ENCODE measurements at regions not wholly inside any gene's neighbourhood (a gene's known extent, or its start where the extent isn't known, plus 50 kb on each side); places are given as distances from the start of the nearest gene placed in this dataset.

DNA sequence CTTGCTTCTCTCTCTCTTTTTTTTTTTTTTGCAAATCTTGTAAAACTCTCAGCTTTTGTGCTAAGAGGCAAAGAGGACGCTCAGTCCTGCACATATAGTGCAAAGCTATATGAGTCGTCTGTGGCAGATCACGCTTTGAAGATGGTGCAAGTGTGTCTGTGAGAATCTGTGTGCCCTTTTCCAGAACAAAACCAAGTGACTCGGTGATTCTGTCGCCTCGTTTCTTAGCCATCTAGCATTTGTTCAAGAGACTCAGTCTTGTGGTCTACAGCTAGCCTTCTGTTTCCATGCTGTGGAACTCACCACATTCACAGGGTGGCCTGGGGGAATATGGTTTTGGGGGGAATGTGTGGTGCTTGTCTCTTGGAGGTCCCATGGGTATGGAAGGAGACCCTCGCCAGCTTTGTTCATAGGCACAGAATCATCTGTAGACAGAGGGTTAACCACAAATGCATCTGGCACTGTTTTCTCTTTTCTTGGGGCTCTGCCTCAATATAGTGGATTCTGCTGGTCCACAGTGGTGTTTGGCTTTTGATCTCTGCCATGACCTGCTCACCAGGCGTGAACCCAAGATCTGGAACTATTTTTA, 82.1 kb downstream of the C9orf152 start:
- TF ChIP-seq BHLHE40 (IDR thresholded peaks at IDR 0.05; ENCODE audit: low read depth, low read length) (no peak), FOXS1 (CRISPR knock-in tag; IDR thresholded peaks at IDR 0.05) (no peak), EP300 (IDR thresholded peaks at IDR 0.05) (no peak), HOXB5 (CRISPR knock-in tag; IDR thresholded peaks at IDR 0.05) (no peak), BCL3 (IDR thresholded peaks at IDR 0.05) (no peak), TFCP2L1 (CRISPR knock-in tag; IDR thresholded peaks at IDR 0.05) (no peak), ZNF302 (CRISPR knock-in tag; IDR thresholded peaks at IDR 0.05) (no peak), ZC3H11A (IDR thresholded peaks at IDR 0.05) (no peak), MAFK (IDR thresholded peaks at IDR 0.05; ENCODE audit: partially characterized antibody) (no peak), POLR2AphosphoS2 (conservative IDR thresholded peaks at IDR 0.05; ENCODE audit: low read length) (no peak), RNF2 (IDR thresholded peaks at IDR 0.05; ENCODE audit: borderline replicate concordance, low read depth) (no peak), KDM1A (IDR thresholded peaks at IDR 0.05; ENCODE audit: low read depth) (no peak), NR3C1 (IDR thresholded peaks at IDR 0.05) (no peak), HOXB13 (CRISPR knock-in tag; IDR thresholded peaks at IDR 0.05; ENCODE audit: low read depth) (no peak), RFX5 (IDR thresholded peaks at IDR 0.05) (no peak), HOXA7 (CRISPR knock-in tag; IDR thresholded peaks at IDR 0.05) (no peak), TP53 (CRISPR knock-in tag; IDR thresholded peaks at IDR 0.05) (no peak)
- TF ChIP-seq, protein P1, sequence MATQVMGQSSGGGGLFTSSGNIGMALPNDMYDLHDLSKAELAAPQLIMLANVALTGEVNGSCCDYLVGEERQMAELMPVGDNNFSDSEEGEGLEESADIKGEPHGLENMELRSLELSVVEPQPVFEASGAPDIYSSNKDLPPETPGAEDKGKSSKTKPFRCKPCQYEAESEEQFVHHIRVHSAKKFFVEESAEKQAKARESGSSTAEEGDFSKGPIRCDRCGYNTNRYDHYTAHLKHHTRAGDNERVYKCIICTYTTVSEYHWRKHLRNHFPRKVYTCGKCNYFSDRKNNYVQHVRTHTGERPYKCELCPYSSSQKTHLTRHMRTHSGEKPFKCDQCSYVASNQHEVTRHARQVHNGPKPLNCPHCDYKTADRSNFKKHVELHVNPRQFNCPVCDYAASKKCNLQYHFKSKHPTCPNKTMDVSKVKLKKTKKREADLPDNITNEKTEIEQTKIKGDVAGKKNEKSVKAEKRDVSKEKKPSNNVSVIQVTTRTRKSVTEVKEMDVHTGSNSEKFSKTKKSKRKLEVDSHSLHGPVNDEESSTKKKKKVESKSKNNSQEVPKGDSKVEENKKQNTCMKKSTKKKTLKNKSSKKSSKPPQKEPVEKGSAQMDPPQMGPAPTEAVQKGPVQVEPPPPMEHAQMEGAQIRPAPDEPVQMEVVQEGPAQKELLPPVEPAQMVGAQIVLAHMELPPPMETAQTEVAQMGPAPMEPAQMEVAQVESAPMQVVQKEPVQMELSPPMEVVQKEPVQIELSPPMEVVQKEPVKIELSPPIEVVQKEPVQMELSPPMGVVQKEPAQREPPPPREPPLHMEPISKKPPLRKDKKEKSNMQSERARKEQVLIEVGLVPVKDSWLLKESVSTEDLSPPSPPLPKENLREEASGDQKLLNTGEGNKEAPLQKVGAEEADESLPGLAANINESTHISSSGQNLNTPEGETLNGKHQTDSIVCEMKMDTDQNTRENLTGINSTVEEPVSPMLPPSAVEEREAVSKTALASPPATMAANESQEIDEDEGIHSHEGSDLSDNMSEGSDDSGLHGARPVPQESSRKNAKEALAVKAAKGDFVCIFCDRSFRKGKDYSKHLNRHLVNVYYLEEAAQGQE (IDR thresholded peaks at IDR 0.05) = no peak
- peak overlapping the region; percentile 23; the same call in 2 of the 3 replicates for H3K4me3 ChIP-seq

GRCh38 chr9:110126499-110126941, 81.4 kb downstream of the C9orf152 start:
- Histone ChIP-seq H3K9me3 (no peaks in the 10 kb centered on the region), H3K4me1 (peaks cover 58% of the 10 kb centered on the region), H3K27ac (peak overlapping the region; percentile 67 to 81; a peak in 4 of 6 replicates), H3K4me3 (no peak overlapping the region; the same call in 2 of the 3 replicates), H3K4me2 (peak overlapping the region; percentile 68)
- ChIA-PET POLR2A (no interaction called here), CTCF (interaction anchor here (0.6 to 1.6 kb wide), 11 partner anchors 9 to 223 kb away, joined by 3 to 5 read pairs (median 3); no protein-coding TSS in a partner anchor)
- WGBS (ENCODE audit: missing lambda C conversion rate) = 93% methylated on average over 7 of the region's 7 CpGs
- TF ChIP-seq EP300 (IDR thresholded peaks at IDR 0.05) = no peak
- TF ChIP-seq ZC3H11A (IDR thresholded peaks at IDR 0.05) = no peak
- no peak for TF ChIP-seq RFX5 (IDR thresholded peaks at IDR 0.05)
- no peak for TF ChIP-seq JUNB (IDR thresholded peaks at IDR 0.05)
- no peak for TF ChIP-seq SREBF2 (IDR thresholded peaks at IDR 0.05)
- no peak for TF ChIP-seq BHLHE40 (IDR thresholded peaks at IDR 0.05; ENCODE audit: low read depth, low read length)
- FAIRE-seq = no peak
- ATAC-seq = no peak
- DNase-seq (ENCODE audit: low read depth in 1 of 2, low spot score in 1 of 2) = no peak

More for the DNA sequence above, 82.1 kb downstream of the C9orf152 start:
- Histone ChIP-seq H3K4me1 (peaks cover 51% of the 10 kb centered on the region), H3K4me2 (peak overlapping the region; percentile 68), H3K9me3 (no peaks in the 10 kb centered on the region), H3K27ac (peak overlapping the region; percentile 67 to 81)
- no peak for DNase-seq (ENCODE audit: low read depth in 1 of 2, low spot score in 1 of 2)
- no peak; a peak in 1 of 6 replicates for ATAC-seq
- CTCF ChIA-PET = interaction anchor here (0.6 to 1.6 kb wide), 11 partner anchors 9 to 222 kb away, joined by 3 to 7 read pairs (median 4); no protein-coding TSS in a partner anchor
- 80% methylated on average over 8 of the region's 8 CpGs for WGBS (ENCODE audit: missing lambda C conversion rate)
- POLR2A ChIA-PET = interaction anchor here (1.0 to 1.4 kb wide), 4 partner anchors 26 to 131 kb away, joined by 3 to 6 read pairs (median 4); partner anchors contain the start of gene TXN
- FAIRE-seq = no peak

Data from A549 (cell line).